ENCODE measurements at regions not wholly inside any gene's neighbourhood (a gene's known extent, or its start where the extent isn't known, plus 50 kb on each side); places are given as distances from the start of the nearest gene placed in this dataset.

GRCh38 chr18:57882465-57882864 lies 79.3 kb upstream of the ATP8B1 start:
- ChIA-PET POLR2A (ENCODE audit: partially characterized antibody) (no interaction called here), CTCF (ENCODE audit: partially characterized antibody) (interaction anchor here (0.6 to 4.0 kb wide), 49 partner anchors 8 to 404 kb away, joined by 3 to 34 read pairs (median 4); no protein-coding TSS in a partner anchor)
- H3K27ac ChIP-seq (ENCODE audit: low read depth, low read length): no peak overlapping the region
- WGBS, 2 experiments (ENCODE audit: extremely low coverage in 1 of 2, insufficient coverage in 1 of 2, insufficient read length in 1 of 2, insufficient replicate concordance in 2 of 2, low coverage in 1 of 2, low lambda C conversion rate in 2 of 2, missing lambda C conversion rate in 1 of 2): 93% methylated on average over 3 of the region's 3 CpGs; no CpG with 5 or more reads in 1 of the 2 experiments
- H2AK5ac ChIP-seq (ENCODE audit: low read depth, low read length): no peak overlapping the region
- FAIRE-seq (no peak), DNase-seq (ENCODE audit: low read depth in 1 of 2, low spot score in 2 of 2) (no peak)
- H3K36me3 ChIP-seq (ENCODE audit: control insufficient read depth in 2 of 4, insufficient read depth in 4 of 4, low read length in 3 of 4): no peaks in the 10 kb centered on the region
- no peak overlapping the region for H2BK12ac ChIP-seq (ENCODE audit: low read depth, low read length)
- no peaks in the 10 kb centered on the region for H4K20me1 ChIP-seq (replicated peaks in 1 of 2; ENCODE audit: control insufficient read depth in 1 of 2, insufficient read depth in 2 of 2, low read length in 2 of 2)
- H4K5ac ChIP-seq (ENCODE audit: insufficient read length, low read depth, low read length): no peak overlapping the region
- H2BK15ac ChIP-seq (ENCODE audit: low read length): no peak overlapping the region
- no peak overlapping the region for H3K4me3 ChIP-seq (ENCODE audit: extremely low read depth in 1 of 4, insufficient read depth in 2 of 4, low read depth in 3 of 4, low read length in 4 of 4)
- H3K14ac ChIP-seq (ENCODE audit: insufficient read length): no peak overlapping the region
- no peak overlapping the region for H2BK120ac ChIP-seq (replicated peaks; ENCODE audit: low read depth, low read length)
- H3K23me2 ChIP-seq (ENCODE audit: low read depth, low read length): no peaks in the 10 kb centered on the region
- H4K8ac ChIP-seq (ENCODE audit: extremely low read depth, insufficient read depth, low read length): no peak overlapping the region
- no peaks in the 10 kb centered on the region for H3K4me1 ChIP-seq (replicated peaks in 1 of 4; ENCODE audit: control insufficient read depth in 3 of 4, insufficient read depth in 4 of 4, low read length in 3 of 4)
- no peak overlapping the region for H2BK5ac ChIP-seq (ENCODE audit: low read depth, low read length)
- no peaks in the 10 kb centered on the region for H3K79me1 ChIP-seq (ENCODE audit: low read depth, low read length)
- H3K9me3 ChIP-seq (ENCODE audit: insufficient read depth in 2 of 2, low read depth in 1 of 2, low read length in 1 of 2): peaks cover 6 to 10% of the 10 kb centered on the region in 2 experiments; a peak in 2 of 4 replicates
- H3K23ac ChIP-seq (ENCODE audit: insufficient read length): no peak overlapping the region
- TF ChIP-seq RNF2 (IDR thresholded peaks at IDR 0.05; ENCODE audit: borderline replicate concordance, low read depth, low read length, missing control alignments, poor library complexity, severe bottlenecking) (no peak), CHD1 (IDR thresholded peaks at IDR 0.05; ENCODE audit: low read depth, low read length) (no peak), SP1 (IDR thresholded peaks at IDR 0.05; ENCODE audit: low read depth, low read length) (no peak)
- no peaks in the 10 kb centered on the region for H3K27me3 ChIP-seq (replicated peaks in 1 of 4; ENCODE audit: control insufficient read depth in 3 of 4, extremely low read depth in 1 of 4, insufficient read depth in 3 of 4, low read length in 3 of 4)
- H4K91ac ChIP-seq (replicated peaks; ENCODE audit: insufficient read length, low read length): no peak overlapping the region
- H3K18ac ChIP-seq (ENCODE audit: extremely low read depth, low read length): no peak overlapping the region
- H3K4me2 ChIP-seq (ENCODE audit: insufficient read depth in 1 of 2, low read depth in 2 of 2, low read length in 2 of 2): no peak overlapping the region
- H3K79me2 ChIP-seq (ENCODE audit: control insufficient read depth in 1 of 2, insufficient read depth in 2 of 2, low read length in 2 of 2): no peaks in the 10 kb centered on the region
- H2BK20ac ChIP-seq (ENCODE audit: low read length): no peak overlapping the region
- H3K4ac ChIP-seq (replicated peaks; ENCODE audit: insufficient read length, low read depth, low read length): no peak overlapping the region
- H3K9ac ChIP-seq (replicated peaks in 1 of 4; ENCODE audit: extremely low read depth in 1 of 4, low read depth in 3 of 4, low read length in 3 of 4): no peak overlapping the region
- H2AFZ ChIP-seq (ENCODE audit: low read length): no peak overlapping the region
- no peak overlapping the region for H3K56ac ChIP-seq (replicated peaks; ENCODE audit: insufficient read length, low read depth, low read length)
